C1 segment of cervical spinal cord (tissue), 14 donors: ENCODE measurements at regions not wholly inside any gene's neighbourhood (a gene's known extent, or its start where the extent isn't known, plus 50 kb on each side); places are given as distances from the start of the nearest gene placed in this dataset.
A peak's percentile ranks its signal among the peaks of the same experiment; 100 is the strongest.

Experiments used
- DNase-seq, 14 donors: peaks; one replicate each; lab custom pipeline; 2025; lab: John Stamatoyannopoulos, UW

- DNase-seq = no peak
These were observed 434.5 kb upstream of the MANEA start for GRCh38 chr6:95142661-95143335.

DNA sequence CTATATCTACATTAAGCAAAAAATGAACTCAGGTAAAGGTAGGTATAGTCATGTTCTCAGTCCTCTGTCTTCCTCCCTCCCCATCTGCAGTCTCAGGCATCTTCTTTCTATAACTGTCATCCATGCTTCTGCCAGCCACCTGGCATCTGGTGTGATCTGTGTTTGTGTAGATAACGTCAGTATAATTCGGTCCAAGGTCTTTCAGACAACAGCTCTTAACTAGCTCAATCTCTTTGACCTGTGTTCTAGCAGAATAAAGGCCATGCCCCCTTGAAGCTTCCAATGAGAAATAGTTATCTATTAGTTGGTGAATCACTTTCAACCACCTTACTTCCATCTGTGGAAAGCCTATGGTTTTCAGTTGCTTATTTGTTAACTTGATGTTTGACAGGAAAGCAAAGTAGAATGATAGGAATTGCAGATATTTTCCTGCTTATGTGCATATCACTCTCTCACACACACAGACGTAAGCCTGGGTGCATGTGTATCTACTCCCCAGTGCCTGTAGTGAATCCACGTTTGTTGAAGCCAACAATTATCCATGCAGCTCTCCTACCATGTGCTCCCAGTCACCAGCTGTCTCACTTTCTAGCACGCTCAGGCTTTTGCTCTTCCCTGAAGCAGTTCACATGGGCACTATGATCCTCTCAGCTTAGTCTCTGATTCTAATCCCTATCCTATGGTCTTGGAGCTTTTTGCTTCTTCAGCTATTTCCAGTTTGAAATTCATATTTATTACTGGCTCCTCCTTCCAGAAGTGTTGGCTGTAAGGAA lies 433.7 kb upstream of the MANEA start:
- no peak for DNase-seq

- DNase-seq = no peak
These were observed 431.9 kb upstream of the MANEA start for GRCh38 chr6:95145457-95145856.

DNA sequence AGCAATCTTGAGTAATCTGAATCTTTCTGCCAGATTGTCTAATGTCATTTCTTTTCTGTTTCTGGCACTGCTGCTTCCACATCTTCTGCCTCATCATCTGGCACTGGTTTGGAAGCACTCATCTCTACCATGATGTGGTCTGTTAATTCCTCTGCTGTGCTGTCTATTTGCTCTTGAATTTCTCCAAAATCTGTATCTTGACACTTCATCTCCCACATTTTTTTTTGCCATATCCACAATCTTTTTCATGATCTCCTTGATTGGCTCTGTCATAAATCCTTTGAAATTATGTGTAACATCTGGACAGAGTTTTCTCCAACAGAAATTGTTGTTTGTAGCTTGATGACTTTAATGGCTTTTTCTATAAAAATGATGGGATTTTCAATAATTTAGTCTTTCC lies 417.8 kb upstream of the MANEA start:
- no peak for DNase-seq

GRCh38 chr6:95169775-95170174 lies 407.6 kb upstream of the MANEA start:
- no peak for DNase-seq

DNA sequence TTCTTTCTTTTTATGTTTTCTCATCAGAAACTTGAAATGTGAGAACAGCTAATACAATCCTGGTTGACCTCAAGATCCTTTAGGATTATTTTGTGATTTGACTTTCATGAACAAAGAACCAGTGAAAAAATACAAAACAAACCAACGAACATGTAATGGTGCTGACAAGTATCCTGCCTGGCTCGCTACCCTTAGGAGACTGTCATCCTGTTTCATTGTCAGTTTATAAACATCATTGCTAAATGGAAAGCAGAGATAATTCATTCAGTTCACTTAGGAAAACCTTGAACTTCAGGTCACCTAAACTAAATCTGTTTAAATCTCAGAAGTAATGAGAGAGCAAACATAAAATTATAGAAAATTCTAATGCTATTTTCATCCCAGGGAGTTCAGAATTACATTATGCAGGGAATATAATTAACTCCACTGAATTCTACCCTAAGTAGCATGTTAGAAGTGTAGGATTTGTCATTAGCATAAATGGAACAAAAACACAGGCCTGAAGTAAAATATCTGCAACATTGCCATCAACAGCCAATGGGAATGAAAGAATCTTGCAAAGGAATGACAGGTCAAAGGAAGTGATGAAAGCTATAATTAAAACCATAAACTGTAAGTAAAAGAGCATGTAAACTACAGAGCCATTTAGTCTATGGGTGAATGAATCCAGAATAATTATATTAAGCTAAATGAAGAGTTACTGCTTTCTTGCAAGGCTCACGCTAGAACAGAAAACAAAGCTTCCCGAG lies 401.2 kb upstream of the MANEA start:
- DNase-seq = no peak

DNA sequence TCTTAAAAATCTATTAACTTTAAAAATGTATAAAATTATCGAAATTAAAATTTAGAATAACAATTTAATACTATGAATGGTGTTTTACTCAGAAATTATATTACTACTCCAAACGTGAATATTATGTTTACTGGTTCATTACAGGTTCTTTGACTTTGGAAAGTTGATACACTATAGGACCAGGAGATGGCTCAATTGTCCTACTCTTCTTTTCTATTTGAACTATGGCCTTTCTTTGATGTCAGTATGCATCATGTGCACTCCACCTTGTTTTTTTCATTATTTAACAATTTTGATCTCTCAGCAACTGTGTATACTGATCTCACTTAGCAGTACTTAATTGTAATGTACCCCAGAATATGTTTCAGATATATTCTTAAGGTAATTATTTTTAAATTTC lies 391.5 kb upstream of the MANEA start:
- no peak for DNase-seq

- no peak for DNase-seq
These were observed 390.6 kb upstream of the MANEA start for GRCh38 chr6:95186710-95187109.

- no peak for DNase-seq
These were observed 379.7 kb upstream of the MANEA start for GRCh38 chr6:95197590-95197989.

GRCh38 chr6:95203153-95203754 lies 374.1 kb upstream of the MANEA start:
- DNase-seq = peak in 1 of 14 donors; percentile 0

DNA sequence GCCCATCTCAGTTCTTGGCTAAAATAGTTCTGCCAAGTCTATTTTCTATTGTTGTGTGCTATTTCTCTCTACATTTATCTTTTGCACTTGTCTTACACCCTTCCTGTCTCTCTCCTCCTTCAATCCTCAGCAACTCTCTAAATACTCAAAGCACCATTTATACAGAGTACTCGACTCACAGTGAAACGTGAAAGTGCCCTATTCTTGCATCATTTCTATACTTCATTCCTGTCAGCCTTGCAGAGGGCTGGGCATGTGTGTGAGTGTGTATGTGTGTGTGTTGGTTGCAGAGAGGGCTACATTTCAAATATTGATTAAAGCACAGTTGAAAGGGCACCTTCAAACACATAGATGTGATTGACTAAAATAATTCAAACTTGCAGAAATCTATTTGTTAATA lies 373.2 kb upstream of the MANEA start:
- DNase-seq = no peak

- DNase-seq = no peak
These were observed 368.7 kb upstream of the MANEA start for GRCh38 chr6:95208621-95209020.

- DNase-seq = no peak
These were observed 368.3 kb upstream of the MANEA start for GRCh38 chr6:95209074-95209473.

DNA sequence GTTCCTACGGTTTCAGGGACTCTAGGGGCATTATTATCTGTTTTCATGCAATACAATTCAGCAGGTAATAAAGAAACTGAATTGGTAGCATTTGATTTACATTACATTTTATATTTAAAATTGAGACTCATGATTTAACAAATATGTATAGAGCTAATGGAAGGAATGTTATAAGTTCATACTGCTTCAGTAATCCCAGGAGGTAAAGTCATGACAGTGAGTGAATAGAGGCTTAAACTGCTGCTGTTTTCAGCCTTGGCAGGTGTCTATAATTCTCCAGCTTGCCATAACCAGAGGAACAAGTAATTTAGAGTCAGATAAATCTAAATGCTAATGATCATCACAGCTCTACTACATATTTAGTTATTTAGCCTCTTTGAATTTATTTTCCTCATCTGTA lies 360.8 kb upstream of the MANEA start:
- DNase-seq = no peak

- DNase-seq = no peak
These were observed 350.0 kb upstream of the MANEA start for GRCh38 chr6:95227351-95227750.

DNA sequence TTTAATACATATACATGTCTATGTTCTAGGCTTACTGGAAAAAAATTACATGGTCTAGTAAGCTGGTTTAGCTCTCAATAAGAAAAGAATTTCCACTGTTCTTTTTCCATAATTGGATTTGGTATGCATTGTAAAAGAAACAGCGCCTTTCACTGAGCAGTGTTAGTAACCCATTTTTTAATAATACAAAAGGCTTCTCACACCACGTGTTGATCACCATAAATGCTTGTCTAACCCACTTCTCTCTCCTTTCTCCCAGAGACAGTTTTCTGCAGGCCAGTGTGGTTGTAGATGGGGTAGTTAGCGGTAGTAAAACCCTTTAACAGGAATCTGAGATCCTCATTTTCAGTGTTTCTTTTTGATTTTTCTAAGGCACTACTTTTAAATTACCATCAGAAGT lies 348.7 kb upstream of the MANEA start:
- DNase-seq = no peak

DNA sequence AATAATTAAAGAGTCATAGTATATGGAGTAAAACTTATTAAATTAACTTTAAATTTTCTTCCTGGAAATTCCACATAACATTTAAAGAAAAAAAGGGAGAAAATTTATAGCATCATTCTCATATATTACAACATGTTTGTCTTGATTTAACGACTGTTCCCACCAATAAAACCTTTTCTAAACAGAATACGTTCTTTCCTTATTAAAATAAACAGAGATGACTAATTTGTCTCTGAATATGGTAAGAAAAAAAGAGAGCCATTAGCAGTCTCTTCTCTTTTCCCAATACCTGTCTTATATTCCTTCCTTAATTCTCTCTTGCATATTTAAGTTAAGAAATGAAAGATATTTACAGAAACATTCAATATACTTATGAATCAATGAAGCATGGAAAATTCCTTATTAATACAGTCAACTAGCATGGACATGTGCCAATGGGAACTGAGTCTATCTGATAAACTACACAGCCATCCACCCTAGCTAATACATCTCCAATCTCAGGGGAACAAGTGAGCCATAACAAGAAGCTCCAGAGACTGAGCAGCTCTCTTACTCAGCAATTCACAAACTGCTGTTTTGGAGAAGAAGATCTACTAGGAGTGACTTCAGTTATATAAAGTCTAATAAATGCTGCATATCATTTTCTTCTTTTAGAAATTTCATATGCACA lies 347.1 kb upstream of the MANEA start:
- DNase-seq = no peak

- DNase-seq = no peak
These were observed 345.9 kb upstream of the MANEA start for GRCh38 chr6:95231416-95231815.

DNA sequence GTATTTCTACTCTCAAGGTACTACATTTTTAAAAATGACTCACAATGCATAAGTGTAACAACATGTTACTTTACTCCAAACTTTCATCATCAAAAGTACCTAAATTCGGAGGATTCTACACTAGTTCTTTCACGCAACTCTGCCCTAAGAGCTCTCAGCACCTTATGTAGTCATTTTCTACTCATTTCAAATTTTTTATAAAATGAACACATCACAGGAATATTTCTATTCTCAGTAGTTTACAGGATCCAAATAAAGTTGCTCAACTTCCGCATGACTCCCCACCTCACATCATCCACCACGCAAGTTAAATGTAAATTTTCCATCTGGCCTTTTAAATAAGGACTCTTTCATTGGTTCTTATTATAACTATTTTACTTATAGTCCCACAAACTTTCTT lies 344.9 kb upstream of the MANEA start:
- no peak for DNase-seq

GRCh38 chr6:95233879-95234278 lies 343.5 kb upstream of the MANEA start:
- DNase-seq = no peak

GRCh38 chr6:95240514-95240913 lies 336.8 kb upstream of the MANEA start:
- DNase-seq = no peak

- DNase-seq = no peak
These were observed 334.8 kb upstream of the MANEA start for GRCh38 chr6:95242560-95242959.
